ENCODE measurements at regions not wholly inside any gene's neighbourhood (a gene's known extent, or its start where the extent isn't known, plus 50 kb on each side); places are given as distances from the start of the nearest gene placed in this dataset.

DNA sequence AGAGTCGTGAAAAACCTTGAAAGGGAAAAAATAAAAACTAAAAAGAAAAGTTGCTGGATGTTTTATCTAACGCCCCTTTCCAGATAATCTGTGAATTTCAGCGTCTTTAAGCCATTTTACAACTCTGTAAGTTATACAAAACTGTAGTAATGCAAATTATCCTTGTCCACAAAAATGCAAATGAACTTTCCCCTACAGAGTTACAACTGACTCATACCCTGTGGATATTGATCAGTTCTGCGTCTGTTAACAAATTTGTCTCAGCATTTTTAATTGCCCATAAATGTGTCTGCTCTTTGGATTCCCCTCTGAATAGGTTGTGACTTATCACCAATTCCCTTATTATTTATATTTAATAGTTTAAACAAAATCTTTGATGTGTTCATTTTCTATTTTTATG is 105.9 kb upstream of the PRLR start:
- no peaks in the 10 kb centered on the region for H3K9me3 ChIP-seq (ENCODE audit: control insufficient read depth, low read length)
- no peak for DNase-seq
- H3K27ac ChIP-seq (ENCODE audit: insufficient read depth, low read length, poor library complexity, severe bottlenecking), result no peak overlapping the region
- H3K36me3 ChIP-seq (ENCODE audit: control insufficient read depth, insufficient read depth, low read length), result no peaks in the 10 kb centered on the region
- no peaks in the 10 kb centered on the region for H3K4me1 ChIP-seq (ENCODE audit: control insufficient read depth, insufficient read depth, low read length, poor library complexity, severe bottlenecking)
- H3K4me3 ChIP-seq (ENCODE audit: insufficient read depth, low read depth, low read length, poor library complexity, severe bottlenecking), result no peak overlapping the region
- no peaks in the 10 kb centered on the region for H3K27me3 ChIP-seq (replicated peaks; ENCODE audit: control insufficient read depth, insufficient read depth, low read length, poor library complexity, severe bottlenecking)

DNA sequence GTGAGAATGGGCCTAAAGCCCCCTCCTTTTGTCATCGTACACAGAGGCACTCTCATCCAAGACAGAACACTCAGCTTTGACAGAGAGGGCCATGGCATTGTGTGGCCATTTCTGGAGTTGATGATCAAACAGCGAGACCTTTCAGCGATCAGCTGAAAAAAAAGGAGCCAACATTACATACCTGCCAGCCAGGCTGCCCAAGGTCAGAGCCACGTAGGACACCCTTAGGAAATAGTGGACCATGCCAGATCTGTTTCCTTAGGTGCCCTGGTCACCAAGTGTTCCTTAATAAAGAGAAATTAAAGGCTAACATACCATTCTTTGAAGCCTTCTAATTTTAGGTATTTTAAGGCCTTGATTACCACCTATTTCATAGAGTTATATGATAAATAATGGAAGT is 105.5 kb upstream of the PRLR start:
- DNase-seq, result no peak
- H3K9me3 ChIP-seq (ENCODE audit: control insufficient read depth, low read length), result no peaks in the 10 kb centered on the region
- no peaks in the 10 kb centered on the region for H3K27me3 ChIP-seq (replicated peaks; ENCODE audit: control insufficient read depth, insufficient read depth, low read length, poor library complexity, severe bottlenecking)
- no peaks in the 10 kb centered on the region for H3K36me3 ChIP-seq (ENCODE audit: control insufficient read depth, insufficient read depth, low read length)
- H3K4me1 ChIP-seq (ENCODE audit: control insufficient read depth, insufficient read depth, low read length, poor library complexity, severe bottlenecking), result no peaks in the 10 kb centered on the region
- H3K27ac ChIP-seq (ENCODE audit: insufficient read depth, low read length, poor library complexity, severe bottlenecking), result no peak overlapping the region
- H3K4me3 ChIP-seq (ENCODE audit: insufficient read depth, low read depth, low read length, poor library complexity, severe bottlenecking), result no peak overlapping the region

DNA sequence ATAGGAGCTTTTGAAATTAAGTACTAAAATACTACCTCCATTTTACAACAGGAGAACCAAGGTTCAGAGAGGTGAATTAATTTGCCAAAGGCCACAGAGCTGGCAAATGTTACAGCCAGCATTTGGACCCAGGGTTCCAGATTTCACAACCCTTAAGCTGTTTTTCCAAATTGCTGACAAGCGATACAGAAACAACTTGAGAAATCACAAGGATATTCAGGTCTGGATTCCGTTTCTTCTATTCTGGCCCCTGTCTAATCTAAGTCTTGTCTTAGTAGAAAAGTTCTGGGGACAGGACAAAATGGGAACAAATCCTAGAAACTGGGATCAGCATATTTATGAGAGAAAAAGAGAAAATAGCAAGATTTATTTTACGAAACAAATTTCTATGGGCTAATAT is 103.1 kb upstream of the PRLR start:
- Histone ChIP-seq H3K4me3 (ENCODE audit: insufficient read depth, low read depth, low read length, poor library complexity, severe bottlenecking) (no peak overlapping the region), H3K9me3 (ENCODE audit: control insufficient read depth, low read length) (no peaks in the 10 kb centered on the region), H3K36me3 (ENCODE audit: control insufficient read depth, insufficient read depth, low read length) (no peaks in the 10 kb centered on the region), H3K27ac (ENCODE audit: insufficient read depth, low read length, poor library complexity, severe bottlenecking) (no peak overlapping the region), H3K4me1 (ENCODE audit: control insufficient read depth, insufficient read depth, low read length, poor library complexity, severe bottlenecking) (no peaks in the 10 kb centered on the region), H3K27me3 (replicated peaks; ENCODE audit: control insufficient read depth, insufficient read depth, low read length, poor library complexity, severe bottlenecking) (no peaks in the 10 kb centered on the region)
- no peak for DNase-seq

DNA sequence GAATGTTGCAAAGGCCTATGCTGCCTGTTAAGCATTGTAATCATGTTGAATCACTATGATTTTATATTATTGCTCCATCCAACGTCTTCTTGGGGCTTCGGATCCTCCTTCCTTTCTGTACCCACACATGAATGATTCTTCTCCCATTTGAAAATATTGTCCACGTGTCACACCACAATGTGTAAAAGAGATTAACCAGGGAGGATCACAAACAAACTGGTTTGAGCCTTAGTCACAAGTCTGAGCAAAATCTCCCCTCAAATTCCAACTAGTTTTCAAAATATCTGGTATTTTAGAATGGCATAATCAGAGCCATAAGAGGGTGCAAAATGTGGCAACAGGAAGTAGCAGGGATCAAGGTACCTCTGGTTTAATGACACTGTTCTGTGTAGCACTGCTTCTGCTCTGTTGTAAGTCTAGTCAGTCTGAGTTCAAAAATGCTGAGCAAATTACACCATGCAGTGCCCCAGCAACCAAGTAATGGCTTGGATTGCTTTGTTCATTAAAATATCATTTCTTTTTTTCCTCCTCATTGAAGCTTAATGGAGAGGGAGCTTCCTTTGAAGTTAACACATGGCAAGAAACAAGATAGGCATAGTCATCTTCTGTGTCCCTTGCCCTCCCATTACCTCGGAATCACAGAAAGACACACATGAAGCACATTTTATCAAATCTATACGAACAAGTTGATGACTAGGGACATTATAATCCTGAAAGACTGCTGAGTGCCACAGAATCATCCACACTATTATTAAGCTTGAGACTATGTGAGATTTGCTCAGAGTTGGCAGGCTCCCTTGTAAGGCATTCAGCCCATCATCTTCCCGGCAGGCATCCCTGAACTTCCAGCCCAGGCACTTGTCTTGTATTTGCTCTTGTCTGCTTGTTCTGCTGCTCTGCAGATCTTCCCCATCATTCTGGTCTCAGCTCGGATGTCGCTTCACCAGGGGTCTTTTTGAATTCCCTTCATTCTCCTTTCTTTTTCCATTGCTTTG is 102.0 kb upstream of the PRLR start:
- Histone ChIP-seq H3K27ac (ENCODE audit: insufficient read depth, low read length, poor library complexity, severe bottlenecking) (no peak overlapping the region), H3K36me3 (ENCODE audit: control insufficient read depth, insufficient read depth, low read length) (no peaks in the 10 kb centered on the region), H3K9me3 (ENCODE audit: control insufficient read depth, low read length) (no peaks in the 10 kb centered on the region), H3K4me3 (ENCODE audit: insufficient read depth, low read depth, low read length, poor library complexity, severe bottlenecking) (no peak overlapping the region), H3K27me3 (replicated peaks; ENCODE audit: control insufficient read depth, insufficient read depth, low read length, poor library complexity, severe bottlenecking) (no peaks in the 10 kb centered on the region), H3K4me1 (ENCODE audit: control insufficient read depth, insufficient read depth, low read length, poor library complexity, severe bottlenecking) (no peaks in the 10 kb centered on the region)
- DNase-seq, result no peak

DNA sequence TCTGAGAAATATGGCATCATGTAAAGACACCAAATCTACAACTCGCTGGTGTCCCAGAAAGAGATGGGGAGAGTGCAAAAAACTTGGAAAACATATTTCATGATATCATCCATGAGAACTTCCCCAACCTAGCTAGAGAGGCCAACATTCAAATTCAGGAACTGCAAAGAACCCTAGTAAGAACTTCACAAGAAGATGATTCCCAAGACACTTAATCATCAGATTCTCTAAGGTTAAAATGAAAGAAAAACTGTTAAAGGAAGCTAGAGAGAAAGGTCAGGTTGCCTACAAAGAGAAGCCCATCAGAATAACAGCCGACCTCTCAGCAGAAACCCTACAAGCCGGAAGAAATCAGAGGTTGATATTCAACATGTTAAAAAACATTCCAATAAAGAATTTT is 95.5 kb upstream of the PRLR start:
- H3K4me3 ChIP-seq (ENCODE audit: insufficient read depth, low read depth, low read length, poor library complexity, severe bottlenecking), result no peak overlapping the region
- H3K36me3 ChIP-seq (ENCODE audit: control insufficient read depth, insufficient read depth, low read length), result no peaks in the 10 kb centered on the region
- no peak overlapping the region for H3K27ac ChIP-seq (ENCODE audit: insufficient read depth, low read length, poor library complexity, severe bottlenecking)
- H3K27me3 ChIP-seq (replicated peaks; ENCODE audit: control insufficient read depth, insufficient read depth, low read length, poor library complexity, severe bottlenecking), result no peaks in the 10 kb centered on the region
- H3K4me1 ChIP-seq (ENCODE audit: control insufficient read depth, insufficient read depth, low read length, poor library complexity, severe bottlenecking), result no peaks in the 10 kb centered on the region
- no peak for DNase-seq
- H3K9me3 ChIP-seq (ENCODE audit: control insufficient read depth, low read length), result no peaks in the 10 kb centered on the region

DNA sequence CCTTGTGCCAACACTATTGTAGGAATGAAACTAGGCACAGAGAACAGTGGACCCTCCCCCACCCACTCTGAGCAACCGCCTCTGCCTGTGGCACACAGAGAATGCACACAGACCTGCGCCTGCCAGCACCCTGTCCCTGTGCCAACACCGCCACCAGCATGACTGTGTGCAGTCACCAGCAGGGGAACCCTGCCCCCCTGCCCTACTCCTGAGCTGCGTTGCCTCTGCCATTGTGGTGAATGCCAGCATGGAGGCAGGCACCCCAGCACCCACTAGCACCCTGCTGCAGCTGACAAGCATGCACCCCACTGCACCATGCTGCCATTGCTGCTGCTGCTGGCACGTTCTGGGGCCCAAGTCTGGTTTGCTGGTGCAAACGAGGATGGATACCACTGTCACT is 94.4 kb upstream of the PRLR start:
- no peak for DNase-seq
- Histone ChIP-seq H3K9me3 (ENCODE audit: control insufficient read depth, low read length) (no peaks in the 10 kb centered on the region), H3K4me3 (ENCODE audit: insufficient read depth, low read depth, low read length, poor library complexity, severe bottlenecking) (no peak overlapping the region), H3K27ac (ENCODE audit: insufficient read depth, low read length, poor library complexity, severe bottlenecking) (no peak overlapping the region), H3K4me1 (ENCODE audit: control insufficient read depth, insufficient read depth, low read length, poor library complexity, severe bottlenecking) (no peaks in the 10 kb centered on the region), H3K36me3 (ENCODE audit: control insufficient read depth, insufficient read depth, low read length) (no peaks in the 10 kb centered on the region), H3K27me3 (replicated peaks; ENCODE audit: control insufficient read depth, insufficient read depth, low read length, poor library complexity, severe bottlenecking) (no peaks in the 10 kb centered on the region)

DNA sequence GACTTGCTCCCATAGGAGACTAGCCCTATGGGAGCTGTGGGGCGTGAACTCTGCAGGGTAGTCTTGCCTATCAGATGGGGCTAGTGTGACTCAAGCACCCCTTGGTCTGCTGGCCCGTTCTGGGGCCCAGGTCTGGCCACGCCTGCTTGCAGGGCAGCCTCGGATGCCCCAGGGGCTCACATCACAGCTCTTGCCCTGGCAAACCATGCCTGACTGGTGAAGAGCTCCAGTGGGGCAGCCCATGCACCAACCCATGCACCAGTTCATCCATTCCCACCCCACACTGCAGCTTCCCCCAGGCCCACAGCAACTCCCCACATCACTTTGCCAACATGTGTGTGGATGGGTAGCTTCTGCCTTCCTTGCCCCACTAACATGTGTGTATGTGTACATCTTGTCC is 93.9 kb upstream of the PRLR start:
- no peaks in the 10 kb centered on the region for H3K27me3 ChIP-seq (replicated peaks; ENCODE audit: control insufficient read depth, insufficient read depth, low read length, poor library complexity, severe bottlenecking)
- no peaks in the 10 kb centered on the region for H3K36me3 ChIP-seq (ENCODE audit: control insufficient read depth, insufficient read depth, low read length)
- H3K4me3 ChIP-seq (ENCODE audit: insufficient read depth, low read depth, low read length, poor library complexity, severe bottlenecking), result no peak overlapping the region
- no peaks in the 10 kb centered on the region for H3K4me1 ChIP-seq (ENCODE audit: control insufficient read depth, insufficient read depth, low read length, poor library complexity, severe bottlenecking)
- no peak for DNase-seq
- no peak overlapping the region for H3K27ac ChIP-seq (ENCODE audit: insufficient read depth, low read length, poor library complexity, severe bottlenecking)
- H3K9me3 ChIP-seq (ENCODE audit: control insufficient read depth, low read length), result no peaks in the 10 kb centered on the region

DNA sequence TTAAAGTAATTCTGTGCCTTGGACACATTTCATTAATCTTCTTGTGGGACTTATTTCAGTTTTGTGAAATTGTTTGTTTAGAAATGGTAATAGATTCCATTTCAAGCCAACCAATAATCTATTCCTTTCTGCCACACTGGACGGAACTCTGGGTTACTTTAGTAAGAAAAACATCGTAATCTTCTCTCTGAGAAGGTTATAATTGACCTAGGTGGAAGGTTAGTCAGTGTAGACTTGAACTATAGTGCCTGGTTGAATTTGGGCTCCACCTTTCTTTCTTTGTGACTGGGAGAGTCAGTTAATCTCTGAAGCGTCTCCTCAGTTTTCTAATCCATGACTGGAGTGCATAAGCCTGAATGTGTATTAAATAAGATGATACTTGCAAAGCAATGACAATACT is 89.7 kb upstream of the PRLR start:
- Histone ChIP-seq H3K27ac (ENCODE audit: insufficient read depth, low read length, poor library complexity, severe bottlenecking) (no peak overlapping the region), H3K36me3 (ENCODE audit: control insufficient read depth, insufficient read depth, low read length) (no peaks in the 10 kb centered on the region), H3K27me3 (replicated peaks; ENCODE audit: control insufficient read depth, insufficient read depth, low read length, poor library complexity, severe bottlenecking) (no peaks in the 10 kb centered on the region), H3K4me1 (ENCODE audit: control insufficient read depth, insufficient read depth, low read length, poor library complexity, severe bottlenecking) (no peaks in the 10 kb centered on the region), H3K4me3 (ENCODE audit: insufficient read depth, low read depth, low read length, poor library complexity, severe bottlenecking) (no peak overlapping the region), H3K9me3 (ENCODE audit: control insufficient read depth, low read length) (no peaks in the 10 kb centered on the region)
- DNase-seq, result no peak

DNA sequence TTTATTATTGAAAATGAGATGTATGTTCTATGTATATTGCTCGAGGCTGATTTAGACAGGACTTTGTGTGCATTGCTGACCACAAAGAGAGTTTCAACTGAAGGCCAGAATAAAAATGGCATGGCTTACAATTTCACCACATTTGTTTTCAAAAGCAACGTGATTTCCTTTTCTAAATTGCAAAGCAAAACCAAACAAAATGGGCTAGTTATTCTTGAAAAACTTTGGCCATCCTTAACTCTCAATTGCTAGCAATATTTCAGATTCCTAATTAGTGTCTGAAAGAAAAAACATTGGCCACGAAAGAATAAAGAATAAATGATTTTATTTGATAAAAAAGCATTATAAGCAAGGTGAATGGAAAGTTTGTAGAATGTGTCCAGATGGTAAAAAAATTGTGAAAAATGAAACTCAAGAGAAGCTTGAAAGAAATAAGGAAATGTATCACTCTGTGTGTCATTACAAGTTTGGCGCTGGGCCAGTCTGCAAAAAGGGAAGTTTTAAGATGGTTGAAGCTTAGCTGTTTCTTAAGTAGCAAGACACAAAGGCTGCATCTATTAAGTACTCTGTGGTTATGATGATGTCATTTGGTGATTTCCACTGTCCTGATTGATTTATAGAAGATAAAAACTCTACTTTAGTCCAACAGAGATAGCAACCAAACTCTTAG is 89.2 kb upstream of the PRLR start:
- no peaks in the 10 kb centered on the region for H3K36me3 ChIP-seq (ENCODE audit: control insufficient read depth, insufficient read depth, low read length)
- H3K27me3 ChIP-seq (replicated peaks; ENCODE audit: control insufficient read depth, insufficient read depth, low read length, poor library complexity, severe bottlenecking), result no peaks in the 10 kb centered on the region
- no peak for DNase-seq
- no peak overlapping the region for H3K27ac ChIP-seq (ENCODE audit: insufficient read depth, low read length, poor library complexity, severe bottlenecking)
- no peaks in the 10 kb centered on the region for H3K4me1 ChIP-seq (ENCODE audit: control insufficient read depth, insufficient read depth, low read length, poor library complexity, severe bottlenecking)
- H3K9me3 ChIP-seq (ENCODE audit: control insufficient read depth, low read length), result no peaks in the 10 kb centered on the region
- no peak overlapping the region for H3K4me3 ChIP-seq (ENCODE audit: insufficient read depth, low read depth, low read length, poor library complexity, severe bottlenecking)

DNA sequence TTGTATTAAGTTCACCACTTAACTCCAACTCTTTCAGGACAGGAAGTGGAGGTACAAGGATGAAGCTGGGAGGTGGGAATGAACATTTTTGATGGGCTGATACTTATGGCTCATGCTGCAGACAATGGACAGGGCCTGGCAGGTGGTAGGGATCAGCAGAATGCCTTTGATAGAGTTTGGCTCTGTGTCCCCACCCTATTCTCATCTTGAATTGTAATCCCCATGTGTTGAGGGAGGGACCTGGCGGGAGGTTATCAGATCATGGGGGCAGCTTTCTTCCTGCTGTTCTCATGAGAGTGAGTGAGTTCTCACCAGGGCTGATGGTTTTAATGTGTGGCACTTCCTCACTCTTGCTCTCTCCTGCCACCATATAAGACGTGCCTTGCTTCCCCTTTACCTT is 87.3 kb upstream of the PRLR start:
- Histone ChIP-seq H3K4me1 (ENCODE audit: control insufficient read depth, insufficient read depth, low read length, poor library complexity, severe bottlenecking) (no peaks in the 10 kb centered on the region), H3K4me3 (ENCODE audit: insufficient read depth, low read depth, low read length, poor library complexity, severe bottlenecking) (no peak overlapping the region), H3K36me3 (ENCODE audit: control insufficient read depth, insufficient read depth, low read length) (no peaks in the 10 kb centered on the region), H3K9me3 (ENCODE audit: control insufficient read depth, low read length) (no peaks in the 10 kb centered on the region), H3K27me3 (replicated peaks; ENCODE audit: control insufficient read depth, insufficient read depth, low read length, poor library complexity, severe bottlenecking) (no peaks in the 10 kb centered on the region), H3K27ac (ENCODE audit: insufficient read depth, low read length, poor library complexity, severe bottlenecking) (no peak overlapping the region)
- DNase-seq, result no peak
